ENCODE measurements at regions not wholly inside any gene's neighbourhood (a gene's known extent, or its start where the extent isn't known, plus 50 kb on each side); places are given as distances from the start of the nearest gene placed in this dataset.

DNA sequence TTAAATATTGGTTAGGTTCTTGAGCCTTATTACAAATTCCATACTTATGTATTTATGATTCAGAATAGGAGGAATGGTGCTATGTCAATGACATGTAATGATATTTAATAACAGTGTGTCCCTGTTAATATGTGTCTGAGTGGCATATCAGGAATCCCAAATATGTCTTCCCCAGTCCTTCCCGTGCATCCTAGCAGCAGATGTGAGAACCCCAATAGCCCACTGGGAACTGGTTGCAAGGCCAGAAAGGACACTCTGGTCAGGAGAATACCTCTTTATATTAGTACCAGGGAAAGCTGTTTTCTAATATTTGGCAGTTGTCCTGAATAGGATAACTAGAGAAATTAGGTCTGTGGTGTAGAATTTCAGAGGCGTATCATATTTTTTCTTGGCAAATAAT is 159.1 kb upstream of the PDE7B start:
- Histone ChIP-seq H3K4me1 (peaks cover 0 to 5% (median under 1%) of the 10 kb centered on the region in 12 donors), H3K9me3 (no peaks in the 10 kb centered on the region), H3K36me3 (no peaks in the 10 kb centered on the region), H3K27me3 (no peaks in the 10 kb centered on the region), H3K4me3 (no peak overlapping the region), H3K27ac (no peak overlapping the region)
- ATAC-seq (no peak), DNase-seq (no peak)
- intact Hi-C loops (cut with DNase I) = loop anchor here in 1 of 10 donors (5.0 kb wide), 1 partner anchor 55 kb away; no protein-coding TSS in a partner anchor
- 77 to 83% (median 82%) methylated on average over 2 of the region's 2 CpGs for WGBS, 4 donors
- TF ChIP-seq POLR2A (IDR thresholded peaks at IDR 0.05) = no peak
- TF ChIP-seq, protein P1, sequence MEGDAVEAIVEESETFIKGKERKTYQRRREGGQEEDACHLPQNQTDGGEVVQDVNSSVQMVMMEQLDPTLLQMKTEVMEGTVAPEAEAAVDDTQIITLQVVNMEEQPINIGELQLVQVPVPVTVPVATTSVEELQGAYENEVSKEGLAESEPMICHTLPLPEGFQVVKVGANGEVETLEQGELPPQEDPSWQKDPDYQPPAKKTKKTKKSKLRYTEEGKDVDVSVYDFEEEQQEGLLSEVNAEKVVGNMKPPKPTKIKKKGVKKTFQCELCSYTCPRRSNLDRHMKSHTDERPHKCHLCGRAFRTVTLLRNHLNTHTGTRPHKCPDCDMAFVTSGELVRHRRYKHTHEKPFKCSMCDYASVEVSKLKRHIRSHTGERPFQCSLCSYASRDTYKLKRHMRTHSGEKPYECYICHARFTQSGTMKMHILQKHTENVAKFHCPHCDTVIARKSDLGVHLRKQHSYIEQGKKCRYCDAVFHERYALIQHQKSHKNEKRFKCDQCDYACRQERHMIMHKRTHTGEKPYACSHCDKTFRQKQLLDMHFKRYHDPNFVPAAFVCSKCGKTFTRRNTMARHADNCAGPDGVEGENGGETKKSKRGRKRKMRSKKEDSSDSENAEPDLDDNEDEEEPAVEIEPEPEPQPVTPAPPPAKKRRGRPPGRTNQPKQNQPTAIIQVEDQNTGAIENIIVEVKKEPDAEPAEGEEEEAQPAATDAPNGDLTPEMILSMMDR (IDR thresholded peaks at IDR 0.05) = no peak

DNA sequence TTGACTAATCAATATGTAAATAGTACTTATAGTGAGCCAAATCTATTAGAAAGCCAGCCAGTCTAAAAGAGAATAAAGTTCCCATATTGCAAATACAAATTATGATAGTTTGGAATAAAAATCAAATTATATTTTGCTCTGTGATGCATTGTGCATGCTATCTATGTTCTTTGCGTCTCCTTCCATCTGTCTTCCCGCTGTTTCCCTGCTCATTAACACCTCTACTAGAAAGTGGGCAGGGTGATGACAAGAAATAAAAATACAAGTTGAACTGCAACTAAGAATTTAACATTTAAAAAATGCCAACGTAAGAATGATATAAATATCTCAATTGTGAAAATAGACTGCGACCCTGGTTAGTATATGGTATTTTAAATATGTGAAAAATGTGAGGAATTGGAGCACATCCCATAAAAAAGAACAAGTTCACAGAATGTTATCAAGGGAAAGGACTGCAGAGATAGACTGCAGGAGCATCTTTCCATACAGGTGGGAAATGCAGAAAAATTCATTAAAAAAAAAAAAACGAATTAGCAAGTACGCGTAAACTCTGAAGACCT is 157.6 kb upstream of the PDE7B start:
- no peaks in the 10 kb centered on the region for H3K4me1 ChIP-seq

DNA sequence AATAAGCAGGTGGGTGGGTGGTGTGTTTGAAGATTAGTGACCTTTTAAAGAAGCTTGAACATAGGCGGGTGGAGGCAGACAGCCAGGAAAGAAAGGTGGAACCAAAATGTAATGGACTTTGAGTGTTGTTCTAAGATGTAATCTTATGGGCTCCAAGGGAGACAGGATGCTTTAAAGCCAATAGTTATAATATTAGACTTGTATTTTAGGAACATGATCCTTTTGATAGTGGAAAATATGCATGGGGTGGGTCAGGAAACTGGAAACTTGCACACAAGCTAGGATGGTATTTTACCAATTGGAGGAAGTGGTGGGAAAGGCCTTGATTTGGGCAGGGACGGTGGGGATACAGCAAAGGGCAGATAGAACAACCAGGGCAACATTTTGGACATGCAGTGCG is 151.8 kb upstream of the PDE7B start:
- WGBS, 4 donors = 67 to 82% (median 78%) methylated on average over 3 of the region's 3 CpGs
- H3K9me3 ChIP-seq = no peaks in the 10 kb centered on the region
- no peak overlapping the region for H3K27ac ChIP-seq
- H3K4me3 ChIP-seq = no peak overlapping the region
- ATAC-seq (no peak), DNase-seq (no peak)
- intact Hi-C loops (cut with DNase I) = no loop called here
- TF ChIP-seq, protein P1 (IDR thresholded peaks at IDR 0.05) = no peak
- TF ChIP-seq POLR2A (IDR thresholded peaks at IDR 0.05) = no peak
- no peaks in the 10 kb centered on the region for H3K36me3 ChIP-seq
- no peaks in the 10 kb centered on the region for H3K27me3 ChIP-seq
- H3K4me1 ChIP-seq = peaks cover 0 to 7% (median 0%) of the 10 kb centered on the region in 12 donors

More for the DNA sequence above, 157.6 kb upstream of the PDE7B start:
- Histone ChIP-seq H3K9me3 (no peaks in the 10 kb centered on the region), H3K36me3 (no peaks in the 10 kb centered on the region), H3K4me3 (no peak overlapping the region), H3K27ac (no peak overlapping the region), H3K27me3 (no peaks in the 10 kb centered on the region)
- TF ChIP-seq POLR2A (IDR thresholded peaks at IDR 0.05) = no peak
- TF ChIP-seq, protein P1 (IDR thresholded peaks at IDR 0.05) = no peak
- ATAC-seq (no peak), DNase-seq (no peak)
- intact Hi-C loops (cut with DNase I) = loop anchor here in 1 of 10 donors (5.0 kb wide), 1 partner anchor 53 kb away; no protein-coding TSS in a partner anchor
- WGBS, 4 donors = 81 to 84% (median 82%) methylated on average over 7 of the region's 7 CpGs

DNA sequence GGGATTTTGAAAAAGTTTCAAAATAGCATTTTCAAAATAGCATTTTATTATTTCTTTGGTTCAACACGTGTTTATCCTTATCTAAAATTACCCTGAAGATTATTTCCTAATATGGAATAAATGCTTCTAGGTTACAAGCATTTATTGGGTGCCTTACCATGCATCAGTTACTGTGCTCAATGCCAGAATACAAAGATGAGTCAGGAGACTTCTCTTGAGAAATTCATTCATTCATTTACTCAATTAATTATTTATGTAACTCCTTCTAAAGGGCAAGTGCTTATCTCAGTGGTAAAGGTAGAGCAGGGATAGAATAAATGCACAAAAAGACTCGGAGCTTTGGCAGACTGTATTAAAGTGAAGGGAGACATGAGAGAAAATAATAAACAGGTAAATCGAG is 150.1 kb upstream of the PDE7B start:
- no peaks in the 10 kb centered on the region for H3K27me3 ChIP-seq
- H3K4me3 ChIP-seq = no peak overlapping the region
- intact Hi-C loops (cut with DNase I) = no loop called here
- H3K4me1 ChIP-seq = peaks cover 0 to 7% (median 0%) of the 10 kb centered on the region in 12 donors
- ATAC-seq = no peak
- H3K36me3 ChIP-seq = no peaks in the 10 kb centered on the region
- 74 to 81% (median 78%) methylated on average over 3 of the region's 3 CpGs for WGBS, 4 donors
- no peak for TF ChIP-seq POLR2A (IDR thresholded peaks at IDR 0.05)
- TF ChIP-seq, protein P1 (IDR thresholded peaks at IDR 0.05) = no peak
- no peaks in the 10 kb centered on the region for H3K9me3 ChIP-seq
- DNase-seq = no peak
- H3K27ac ChIP-seq = no peak overlapping the region

Data from heart left ventricle (tissue), 16 donors.